Peyer's patch (tissue), 4 donors: ENCODE measurements at regions not wholly inside any gene's neighbourhood (a gene's known extent, or its start where the extent isn't known, plus 50 kb on each side); places are given as distances from the start of the nearest gene placed in this dataset.

ENCODE experiments used
- DNase-seq, 3 donors: peaks; one replicate each; pipeline ENCODE4 v3.0.0-alpha.2; 2017 to 2019
- H3K27ac ChIP-seq, 4 donors: fragments of 200-600 bp; sonication (generic); one replicate each; pipeline ENCODE4 v1.5.1; 2016 to 2019
- H3K27me3 ChIP-seq, 2 donors: fragments of 200-600 bp; sonication (generic); one replicate each; pipeline ENCODE4 v1.5.1; 2019
- H3K36me3 ChIP-seq, 3 donors: fragments of 200-600 bp; sonication (generic); one replicate each; pipeline ENCODE4 v1.5.1; 2016 to 2019
- H3K4me1 ChIP-seq, 4 donors: fragments of 200-600 bp; sonication (generic); one replicate each; pipeline ENCODE4 v1.5.1; 2016 to 2019
- H3K4me3 ChIP-seq, 4 donors: fragments of 200-600 bp; sonication (generic); 1 replicate in 3 of 4; 2 replicates in 1 of 4; pipeline ENCODE4 v1.5.1; 2016 to 2019; ENCODE audit warnings: mild to moderate bottlenecking in 1 of 4
- H3K9me3 ChIP-seq, 4 donors: fragments of 200-600 bp; sonication (generic); one replicate each; pipeline ENCODE4 v1.5.1; 2016 to 2019; ENCODE audit warnings: mild to moderate bottlenecking in 1 of 4
- POLR2A ChIP-seq, 2 donors: fragments of 450-650 bp; IDR thresholded peaks; one replicate each; pipeline ENCODE4 v1.5.1; 2017; ENCODE audit warnings: antibody characterized with exemption in 2 of 2, mild to moderate bottlenecking in 2 of 2, moderate library complexity in 2 of 2
- TF ChIP-seq, protein P1 (sequence below), 6 experiments: fragments of 450-650 bp in 4 of 6; fragments of 200-600 bp in 2 of 6; sonication (generic) in 1 of 6; IDR thresholded peaks; one replicate each; pipeline ENCODE4 v1.5.1; 2017 to 2019; ENCODE audit warnings: antibody characterized with exemption in 6 of 6, mild to moderate bottlenecking in 3 of 6, moderate library complexity in 1 of 6

GRCh38 chr2:150008901-150009300 is 421.3 kb upstream of the MMADHC start:
- H3K9me3 ChIP-seq = no peaks in the 10 kb centered on the region
- no peaks in the 10 kb centered on the region for H3K4me1 ChIP-seq
- no peak overlapping the region for H3K4me3 ChIP-seq
- DNase-seq = no peak
- no peak overlapping the region for H3K27ac ChIP-seq
- H3K27me3 ChIP-seq = no peaks in the 10 kb centered on the region
- H3K36me3 ChIP-seq = no peaks in the 10 kb centered on the region
- no peak for TF ChIP-seq POLR2A (IDR thresholded peaks at IDR 0.05)
- TF ChIP-seq, protein P1, sequence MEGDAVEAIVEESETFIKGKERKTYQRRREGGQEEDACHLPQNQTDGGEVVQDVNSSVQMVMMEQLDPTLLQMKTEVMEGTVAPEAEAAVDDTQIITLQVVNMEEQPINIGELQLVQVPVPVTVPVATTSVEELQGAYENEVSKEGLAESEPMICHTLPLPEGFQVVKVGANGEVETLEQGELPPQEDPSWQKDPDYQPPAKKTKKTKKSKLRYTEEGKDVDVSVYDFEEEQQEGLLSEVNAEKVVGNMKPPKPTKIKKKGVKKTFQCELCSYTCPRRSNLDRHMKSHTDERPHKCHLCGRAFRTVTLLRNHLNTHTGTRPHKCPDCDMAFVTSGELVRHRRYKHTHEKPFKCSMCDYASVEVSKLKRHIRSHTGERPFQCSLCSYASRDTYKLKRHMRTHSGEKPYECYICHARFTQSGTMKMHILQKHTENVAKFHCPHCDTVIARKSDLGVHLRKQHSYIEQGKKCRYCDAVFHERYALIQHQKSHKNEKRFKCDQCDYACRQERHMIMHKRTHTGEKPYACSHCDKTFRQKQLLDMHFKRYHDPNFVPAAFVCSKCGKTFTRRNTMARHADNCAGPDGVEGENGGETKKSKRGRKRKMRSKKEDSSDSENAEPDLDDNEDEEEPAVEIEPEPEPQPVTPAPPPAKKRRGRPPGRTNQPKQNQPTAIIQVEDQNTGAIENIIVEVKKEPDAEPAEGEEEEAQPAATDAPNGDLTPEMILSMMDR (IDR thresholded peaks at IDR 0.05) = no peak

- no peak for DNase-seq
- Histone ChIP-seq H3K27me3 (no peaks in the 10 kb centered on the region), H3K27ac (no peak overlapping the region), H3K9me3 (no peaks in the 10 kb centered on the region), H3K4me3 (no peak overlapping the region), H3K4me1 (no peaks in the 10 kb centered on the region), H3K36me3 (no peaks in the 10 kb centered on the region)
- TF ChIP-seq, protein P1 (IDR thresholded peaks at IDR 0.05) = no peak
Observed at GRCh38 chr2:150007815-150008430, 420.3 kb upstream of the MMADHC start.

DNA sequence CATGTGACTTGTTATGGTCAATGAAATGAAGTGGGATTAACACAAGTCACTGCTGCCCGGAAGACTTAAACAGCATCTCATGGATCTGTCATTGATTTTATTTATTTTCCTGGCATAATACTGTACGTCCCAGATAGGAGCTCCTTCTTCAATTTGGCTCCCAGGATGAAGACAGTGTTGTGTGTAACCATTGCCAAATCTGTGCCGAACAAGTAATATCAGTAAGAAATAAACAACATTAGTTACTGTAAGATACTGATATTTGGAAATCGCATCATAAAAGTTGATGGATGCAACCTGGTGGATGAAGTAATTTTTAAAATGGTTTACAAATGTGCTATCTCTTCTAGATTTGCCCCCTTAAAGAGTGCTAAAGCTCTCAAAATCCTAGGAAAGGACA is 419.0 kb upstream of the MMADHC start:
- no peaks in the 10 kb centered on the region for H3K9me3 ChIP-seq
- no peaks in the 10 kb centered on the region for H3K4me1 ChIP-seq
- H3K27me3 ChIP-seq = no peaks in the 10 kb centered on the region
- no peaks in the 10 kb centered on the region for H3K36me3 ChIP-seq
- TF ChIP-seq POLR2A (IDR thresholded peaks at IDR 0.05) = no peak
- TF ChIP-seq, protein P1 (IDR thresholded peaks at IDR 0.05) = no peak
- no peak overlapping the region for H3K4me3 ChIP-seq
- DNase-seq = no peak
- H3K27ac ChIP-seq = no peak overlapping the region

DNA sequence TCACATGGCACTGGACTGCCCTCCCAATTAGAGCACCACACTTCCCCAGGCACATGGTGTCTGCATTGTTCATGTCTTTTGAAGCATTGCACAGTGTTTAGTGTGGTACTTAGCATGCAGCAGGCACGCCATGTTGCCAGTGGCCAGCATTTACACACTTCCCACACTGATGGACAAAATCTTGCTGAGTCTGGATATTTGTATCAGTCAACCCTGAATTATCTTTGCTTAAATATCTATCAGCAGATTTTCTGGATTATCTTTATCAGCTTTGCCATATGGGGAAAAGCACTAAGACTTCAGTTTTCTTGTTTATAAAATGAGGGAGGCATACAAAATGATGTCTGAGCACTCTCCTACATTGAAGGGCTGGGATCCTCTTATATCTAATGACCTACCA is 416.0 kb upstream of the MMADHC start:
- no peaks in the 10 kb centered on the region for H3K4me1 ChIP-seq
- no peaks in the 10 kb centered on the region for H3K27me3 ChIP-seq
- H3K9me3 ChIP-seq = no peaks in the 10 kb centered on the region

GRCh38 chr2:150001788-150002187 is 414.2 kb upstream of the MMADHC start:
- Histone ChIP-seq H3K36me3 (no peaks in the 10 kb centered on the region), H3K4me1 (no peaks in the 10 kb centered on the region), H3K9me3 (no peaks in the 10 kb centered on the region), H3K27me3 (no peaks in the 10 kb centered on the region), H3K4me3 (no peak overlapping the region), H3K27ac (no peak overlapping the region)
- no peak for TF ChIP-seq POLR2A (IDR thresholded peaks at IDR 0.05)
- TF ChIP-seq, protein P1 (IDR thresholded peaks at IDR 0.05) = no peak
- DNase-seq = no peak

More for the DNA sequence above, 416.0 kb upstream of the MMADHC start:
- H3K36me3 ChIP-seq = no peaks in the 10 kb centered on the region
- no peak overlapping the region for H3K27ac ChIP-seq
- no peak overlapping the region for H3K4me3 ChIP-seq
- DNase-seq = no peak
- no peak for TF ChIP-seq POLR2A (IDR thresholded peaks at IDR 0.05)
- TF ChIP-seq, protein P1 (IDR thresholded peaks at IDR 0.05) = no peak

DNA sequence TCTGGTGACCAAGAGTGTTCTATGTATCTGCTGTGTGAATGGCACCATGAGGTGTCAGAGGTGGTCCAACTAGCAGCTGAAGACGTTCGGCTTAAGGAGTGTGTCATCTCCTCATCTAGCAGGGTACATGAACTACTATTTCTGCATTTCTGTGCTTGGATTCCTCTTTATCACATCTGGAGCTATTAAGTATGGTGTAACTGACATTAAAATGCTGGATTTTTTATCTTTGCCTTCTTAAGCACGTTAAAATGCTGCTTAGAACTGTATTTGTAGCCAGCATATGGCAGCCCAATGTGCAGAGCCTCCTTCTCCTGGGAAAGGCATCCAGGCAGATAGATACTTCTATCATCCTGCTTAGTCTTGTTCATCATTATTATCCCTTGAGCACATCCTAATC is 409.3 kb upstream of the MMADHC start:
- TF ChIP-seq POLR2A (IDR thresholded peaks at IDR 0.05) = no peak
- TF ChIP-seq, protein P1 (IDR thresholded peaks at IDR 0.05) = no peak
- Histone ChIP-seq H3K9me3 (no peaks in the 10 kb centered on the region), H3K4me3 (no peak overlapping the region), H3K36me3 (no peaks in the 10 kb centered on the region), H3K27me3 (no peaks in the 10 kb centered on the region), H3K27ac (no peak overlapping the region), H3K4me1 (no peaks in the 10 kb centered on the region)
- DNase-seq = no peak
